KMS-11 (cell line): ENCODE measurements at regions not wholly inside any gene's neighbourhood (a gene's known extent, or its start where the extent isn't known, plus 50 kb on each side); places are given as distances from the start of the nearest gene placed in this dataset.

ENCODE experiments used
- H2AFZ ChIP-seq: fragments of 200-600 bp; sonication (generic); 2 replicates; pipeline ENCODE4 v1.6.1; 2016; ENCODE audit warnings: antibody characterized with exemption, mixed run types, low read depth
- H3K27ac ChIP-seq: fragments of 200-600 bp; sonication (generic); 2 replicates; pipeline ENCODE4 v1.6.1; 2016; ENCODE audit warnings: mild to moderate bottlenecking, mixed run types
- H3K27me3 ChIP-seq: fragments of 200-600 bp; sonication (generic); 2 replicates; pipeline ENCODE4 v1.6.1; 2017; ENCODE audit warnings: mild to moderate bottlenecking, low read depth, mixed run types, moderate library complexity; ENCODE audit not compliant: insufficient read depth
- H3K36me3 ChIP-seq: fragments of 200-600 bp; sonication (generic); 2 replicates; pipeline ENCODE4 v1.6.1; 2017; ENCODE audit warnings: mild to moderate bottlenecking, mixed run types; ENCODE audit not compliant: insufficient read depth
- H3K4me1 ChIP-seq: fragments of 200-600 bp; sonication (generic); 2 replicates; pipeline ENCODE4 v1.6.1; 2016; ENCODE audit warnings: mild to moderate bottlenecking, low read depth, mixed run types; ENCODE audit not compliant: poor library complexity, severe bottlenecking
- H3K4me2 ChIP-seq: fragments of 200-600 bp; sonication (generic); 2 replicates; pipeline ENCODE4 v1.7.0; 2016; ENCODE audit warnings: mild to moderate bottlenecking, mixed run types
- H3K4me3 ChIP-seq: fragments of 200-600 bp; sonication (generic); IDR thresholded peaks from 2 replicates; pipeline ENCODE4 v1.6.1; 2017; ENCODE audit warnings: low read depth, low read length, mixed read lengths; ENCODE audit not compliant: insufficient read depth
- H3K79me2 ChIP-seq: fragments of 200-600 bp; sonication (generic); 2 replicates; pipeline ENCODE4 v1.6.1; 2016; ENCODE audit warnings: low read depth, mixed run types; ENCODE audit not compliant: insufficient read depth
- H3K9ac ChIP-seq: fragments of 200-600 bp; sonication (generic); 2 replicates; pipeline ENCODE4 v1.6.1; 2016; ENCODE audit warnings: mild to moderate bottlenecking, mixed run types
- H4K20me1 ChIP-seq: fragments of 200-600 bp; sonication (generic); 2 replicates; pipeline ENCODE4 v1.6.1; 2016; ENCODE audit warnings: mild to moderate bottlenecking, mixed run types; ENCODE audit not compliant: insufficient read depth
- CTCF ChIP-seq: fragments of 200-600 bp; sonication (generic); conservative IDR thresholded peaks from 2 replicates; pipeline ENCODE4 v1.6.1; 2017; ENCODE audit warnings: low read depth, mild to moderate bottlenecking, antibody characterized with exemption, low read length, moderate library complexity, mixed read lengths

- Histone ChIP-seq H3K4me1 (no peaks in the 10 kb centered on the region), H3K27ac (no peak overlapping the region), H2AFZ (no peak overlapping the region), H3K79me2 (no peaks in the 10 kb centered on the region), H3K4me2 (no peak overlapping the region), H3K27me3 (no peaks in the 10 kb centered on the region), H4K20me1 (no peaks in the 10 kb centered on the region), H3K4me3 (no peak overlapping the region), H3K9ac (no peak overlapping the region), H3K36me3 (no peaks in the 10 kb centered on the region)
- TF ChIP-seq CTCF, result no peak
Measured at GRCh38 chr20:6299456-6299855, 176.6 kb upstream of the FERMT1 start.

GRCh38 chr20:6298049-6298448, 175.2 kb upstream of the FERMT1 start:
- Histone ChIP-seq H2AFZ (no peak overlapping the region), H3K4me2 (no peak overlapping the region)
- TF ChIP-seq CTCF, result no peak

GRCh38 chr20:6295867-6296256, 173.0 kb upstream of the FERMT1 start:
- H3K9ac ChIP-seq, result no peak overlapping the region
- H3K36me3 ChIP-seq, result no peaks in the 10 kb centered on the region
- TF ChIP-seq CTCF, result no peak
- no peaks in the 10 kb centered on the region for H3K27me3 ChIP-seq
- no peaks in the 10 kb centered on the region for H3K4me1 ChIP-seq
- no peak overlapping the region for H3K4me2 ChIP-seq
- H3K27ac ChIP-seq, result no peak overlapping the region
- H4K20me1 ChIP-seq, result no peaks in the 10 kb centered on the region
- H2AFZ ChIP-seq, result no peak overlapping the region
- H3K4me3 ChIP-seq, result no peak overlapping the region
- H3K79me2 ChIP-seq, result no peaks in the 10 kb centered on the region

More at GRCh38 chr20:6298049-6298448, 175.2 kb upstream of the FERMT1 start:
- H4K20me1 ChIP-seq, result no peaks in the 10 kb centered on the region
- H3K27me3 ChIP-seq, result no peaks in the 10 kb centered on the region
- no peaks in the 10 kb centered on the region for H3K4me1 ChIP-seq
- no peak overlapping the region for H3K27ac ChIP-seq
- no peaks in the 10 kb centered on the region for H3K79me2 ChIP-seq
- no peak overlapping the region for H3K4me3 ChIP-seq
- no peak overlapping the region for H3K9ac ChIP-seq
- H3K36me3 ChIP-seq, result no peaks in the 10 kb centered on the region

- H3K27me3 ChIP-seq, result no peaks in the 10 kb centered on the region
Measured at GRCh38 chr20:6295127-6295866, 172.5 kb upstream of the FERMT1 start.

More at GRCh38 chr20:6295127-6295866, 172.5 kb upstream of the FERMT1 start:
- no peaks in the 10 kb centered on the region for H3K79me2 ChIP-seq
- no peak overlapping the region for H3K4me2 ChIP-seq
- H3K27ac ChIP-seq, result no peak overlapping the region
- H3K36me3 ChIP-seq, result no peaks in the 10 kb centered on the region
- no peak overlapping the region for H3K9ac ChIP-seq
- no peak overlapping the region for H3K4me3 ChIP-seq
- H4K20me1 ChIP-seq, result no peaks in the 10 kb centered on the region
- H3K4me1 ChIP-seq, result no peaks in the 10 kb centered on the region
- TF ChIP-seq CTCF, result no peak
- H2AFZ ChIP-seq, result no peak overlapping the region; the same call in 1 of the 2 replicates
